ENCODE measurements at regions not wholly inside any gene's neighbourhood (a gene's known extent, or its start where the extent isn't known, plus 50 kb on each side); places are given as distances from the start of the nearest gene placed in this dataset.
A peak's percentile ranks its signal among the peaks of the same experiment; 100 is the strongest.

DNA sequence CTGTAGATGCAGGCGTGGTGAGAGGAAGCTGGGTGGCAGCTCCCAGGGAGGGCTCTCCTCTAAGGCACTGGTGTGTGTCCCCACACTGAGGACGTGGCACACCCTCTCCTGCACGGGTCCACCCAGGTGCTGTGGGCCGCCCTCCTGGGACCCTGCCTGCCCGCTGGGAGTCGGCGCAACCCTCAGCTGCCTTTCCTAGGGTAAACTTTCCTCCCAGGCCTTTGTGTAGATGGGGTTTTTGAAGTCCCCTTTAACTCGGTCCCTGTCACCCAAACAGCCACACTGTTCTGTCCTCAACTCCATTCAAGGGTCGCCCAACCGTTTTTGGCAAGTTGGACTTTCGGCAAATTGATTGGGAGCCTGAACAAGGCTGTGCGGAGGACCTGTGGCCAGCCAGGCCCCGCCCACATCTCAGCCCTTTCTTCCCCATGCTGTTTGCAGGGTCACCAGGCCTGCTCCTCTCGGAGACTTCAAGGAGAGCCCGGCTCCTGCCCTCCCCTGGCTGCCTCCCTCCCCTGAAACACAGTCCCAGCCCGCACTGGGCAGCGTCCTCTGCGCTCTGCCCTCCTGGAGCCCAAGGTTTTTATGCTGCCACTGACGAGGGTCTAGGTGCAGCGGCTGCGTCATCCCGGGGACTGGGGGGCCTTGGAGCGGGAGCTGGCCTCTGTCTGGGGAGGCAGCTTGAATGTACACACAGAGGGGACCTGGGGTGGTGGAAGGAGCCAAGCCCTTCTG, 1126.2 kb downstream of the BRD1 start:
- no peak for DNase-seq (ENCODE audit: low read depth in 2 of 2)

DNA sequence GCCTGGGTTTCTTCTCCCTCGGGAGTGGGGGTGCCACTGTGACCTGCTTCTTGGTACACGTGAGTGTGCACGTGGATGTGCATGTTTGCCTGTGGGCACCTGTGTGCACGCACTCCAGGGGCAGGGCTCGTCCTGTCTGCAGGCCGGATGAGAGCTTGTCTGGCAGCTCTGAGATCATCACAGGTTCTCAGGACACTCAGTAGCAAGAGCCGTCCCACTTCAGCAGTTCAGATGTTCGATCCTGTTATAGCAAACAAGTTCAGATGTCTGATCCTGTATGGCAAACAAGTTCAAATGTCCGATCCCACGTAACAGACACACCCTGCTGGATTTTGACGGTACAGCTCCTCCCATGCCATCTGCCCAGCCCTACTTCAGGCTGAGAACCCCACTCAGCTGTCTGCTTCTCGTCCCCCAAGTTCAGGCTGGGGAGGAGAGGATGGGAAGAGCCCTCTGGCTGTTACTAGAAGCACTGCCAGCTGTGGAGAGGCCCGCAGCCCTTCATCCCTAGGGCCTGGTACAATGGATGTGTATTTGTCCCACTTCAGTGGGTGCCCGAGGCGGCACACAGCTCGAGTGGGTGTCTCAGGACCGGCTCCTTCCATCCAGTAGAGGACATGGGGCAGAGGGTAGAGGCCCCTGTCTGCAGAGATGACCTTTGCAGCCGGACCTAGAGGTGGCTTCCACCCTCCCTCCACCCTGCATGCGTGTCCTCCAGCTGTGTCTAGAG, 1126.9 kb downstream of the BRD1 start:
- DNase-seq (ENCODE audit: low read depth in 2 of 2): no peak

DNA sequence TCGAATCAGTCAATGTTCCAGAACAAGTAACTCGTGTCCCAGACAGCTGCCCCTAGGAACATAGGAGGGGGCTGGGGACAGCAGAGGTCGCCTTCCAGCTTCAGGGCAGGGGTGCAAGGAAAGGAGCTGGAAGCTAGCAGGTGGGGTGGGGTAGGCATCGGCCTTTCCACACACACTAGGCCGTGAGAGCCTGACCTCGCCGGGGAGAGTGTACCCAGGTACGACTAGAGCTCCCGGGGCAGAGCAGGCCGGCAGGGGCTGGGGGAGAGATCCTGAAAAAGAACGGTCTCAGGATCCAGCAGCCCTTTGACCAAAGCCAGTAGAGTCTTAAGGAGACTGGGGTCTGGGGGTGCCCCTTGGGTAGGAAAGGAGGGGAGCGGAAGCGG, 1127.5 kb downstream of the BRD1 start:
- no peak for DNase-seq (ENCODE audit: low read depth in 2 of 2)

DNA sequence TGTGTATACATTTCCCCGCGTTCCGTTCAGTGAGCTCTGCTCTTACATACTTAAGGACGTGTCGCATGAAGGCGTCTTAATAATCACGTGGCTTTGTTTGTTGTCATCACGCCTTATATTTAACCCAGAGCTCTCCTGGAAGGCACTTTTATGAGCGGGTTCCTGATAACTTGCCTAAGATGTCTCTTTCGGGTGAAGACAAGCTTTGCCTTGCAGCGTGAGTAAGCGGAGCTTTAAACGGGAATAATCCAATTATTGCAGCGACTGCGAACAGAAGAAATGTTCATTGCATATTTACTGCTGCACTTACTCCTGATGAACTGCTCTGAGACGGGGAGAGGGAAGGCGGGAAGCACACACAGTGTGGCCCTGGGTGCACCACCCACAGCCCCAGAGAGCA, 1128.2 kb downstream of the BRD1 start:
- DNase-seq (ENCODE audit: low read depth in 2 of 2): no peak

DNA sequence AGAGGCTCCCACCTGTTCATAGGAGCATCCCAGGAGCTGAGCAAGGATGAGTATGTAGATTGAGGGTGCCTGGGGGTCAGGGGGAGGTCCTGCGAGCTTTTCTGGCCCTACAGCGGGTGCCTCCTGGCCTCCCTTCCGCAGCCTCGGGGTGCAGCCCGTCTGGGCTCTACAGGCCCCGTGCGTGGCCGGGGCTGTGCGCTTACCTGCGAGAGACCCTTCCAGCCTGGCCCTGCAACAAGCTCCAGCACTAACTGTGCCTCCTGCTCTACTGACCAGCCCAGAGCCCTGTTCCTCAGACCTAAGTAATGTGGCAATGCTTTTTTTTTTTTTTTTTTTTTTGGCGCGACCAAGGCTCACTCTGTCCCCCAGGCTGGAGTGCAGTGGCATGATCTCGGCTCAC, 1129.1 kb downstream of the BRD1 start:
- DNase-seq (ENCODE audit: low read depth in 2 of 2): no peak

DNA sequence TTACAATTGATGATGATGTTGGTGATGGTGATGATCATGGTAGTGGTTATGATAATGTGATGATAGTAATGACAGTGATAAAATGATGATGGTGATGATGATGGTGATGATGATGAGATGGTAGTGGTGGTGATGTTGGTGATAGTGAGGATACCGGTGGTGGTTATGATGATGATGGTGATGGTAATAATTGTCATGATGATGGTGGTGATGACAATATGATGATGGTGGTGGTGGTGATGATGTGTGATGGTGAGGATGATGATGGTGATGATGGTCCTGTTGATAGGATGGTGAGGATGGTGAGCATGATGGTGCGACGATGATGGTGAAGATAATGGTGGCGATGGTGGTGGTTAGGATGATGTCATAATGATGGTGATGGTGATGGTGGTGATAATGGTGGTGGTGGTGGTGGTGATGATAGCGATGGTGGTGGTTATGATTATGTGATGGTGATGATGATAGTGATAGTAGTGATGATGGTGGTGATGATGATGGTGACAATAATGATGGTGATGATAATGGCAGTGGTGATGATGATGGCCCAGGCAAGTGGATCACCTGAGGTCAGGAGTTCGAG, 1129.9 kb downstream of the BRD1 start:
- no peak for DNase-seq (ENCODE audit: low read depth in 2 of 2)

DNA sequence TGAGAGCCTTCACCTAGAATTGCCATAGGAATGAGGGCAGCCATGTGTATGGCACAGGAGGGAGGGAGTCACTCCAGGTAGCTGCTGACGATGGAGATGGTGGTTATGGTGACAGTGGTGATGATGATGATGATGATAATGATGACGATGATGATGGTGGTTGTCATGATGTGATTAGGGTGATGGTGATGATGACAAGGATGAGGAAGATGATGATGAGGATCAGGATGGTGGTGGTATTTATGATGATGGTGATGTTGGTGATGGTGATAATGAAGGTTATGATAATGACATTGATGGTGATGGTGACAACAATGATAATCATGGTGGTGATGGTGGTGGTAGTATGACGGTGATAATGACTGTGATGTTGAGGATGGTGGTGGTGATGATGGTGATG, 1130.5 kb downstream of the BRD1 start:
- DNase-seq (ENCODE audit: low read depth in 2 of 2): no peak

DNA sequence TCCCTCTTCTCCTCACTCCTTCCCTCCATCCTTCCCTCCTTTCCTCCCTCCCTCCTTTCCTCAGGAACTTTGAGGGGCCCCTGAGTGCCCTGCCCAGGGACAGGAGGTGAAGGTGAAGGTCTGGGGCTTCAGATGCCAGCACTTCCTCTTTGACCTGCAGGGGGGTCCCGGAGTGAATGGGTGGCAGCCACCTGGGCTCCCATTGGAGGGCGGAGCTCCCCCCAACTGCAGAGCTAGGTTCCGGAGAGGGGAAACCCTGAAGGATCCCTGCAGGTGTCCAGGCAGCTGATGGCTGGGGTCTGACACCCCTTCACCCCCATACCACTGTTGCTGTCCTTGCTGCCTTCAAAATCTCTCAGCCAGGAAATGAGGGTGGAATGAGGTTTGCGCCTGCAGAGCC, 1131.3 kb downstream of the BRD1 start:
- no peak for DNase-seq (ENCODE audit: low read depth in 2 of 2)

DNA sequence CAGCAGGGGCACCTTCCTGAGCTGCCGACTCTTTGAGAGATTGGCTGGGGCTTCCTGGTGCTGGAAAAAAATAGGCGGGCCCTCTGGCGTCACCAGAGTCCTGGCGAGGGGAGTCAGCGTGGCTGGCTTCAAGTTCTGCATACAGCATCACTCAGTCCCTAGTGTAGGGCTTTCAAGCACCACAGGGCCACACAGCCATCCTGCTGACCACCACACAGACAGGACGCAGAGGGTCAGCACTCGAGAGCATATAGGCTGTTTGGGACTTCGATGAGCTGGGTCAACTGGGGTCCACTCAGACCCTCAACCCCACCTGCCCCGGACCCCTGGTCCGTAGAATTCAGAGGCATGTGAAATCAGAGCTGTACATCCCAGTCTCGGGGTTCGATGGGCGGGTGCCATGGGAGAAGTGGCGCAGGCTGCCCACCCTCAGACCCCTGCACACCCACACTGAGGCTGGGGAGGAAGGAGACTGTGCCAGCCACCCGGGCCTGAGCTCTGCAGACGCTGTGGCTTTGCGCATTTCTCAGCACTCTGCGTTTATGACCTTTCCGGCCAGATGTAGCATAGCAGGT, 1131.9 kb downstream of the BRD1 start:
- DNase-seq (ENCODE audit: low read depth in 2 of 2): no peak

DNA sequence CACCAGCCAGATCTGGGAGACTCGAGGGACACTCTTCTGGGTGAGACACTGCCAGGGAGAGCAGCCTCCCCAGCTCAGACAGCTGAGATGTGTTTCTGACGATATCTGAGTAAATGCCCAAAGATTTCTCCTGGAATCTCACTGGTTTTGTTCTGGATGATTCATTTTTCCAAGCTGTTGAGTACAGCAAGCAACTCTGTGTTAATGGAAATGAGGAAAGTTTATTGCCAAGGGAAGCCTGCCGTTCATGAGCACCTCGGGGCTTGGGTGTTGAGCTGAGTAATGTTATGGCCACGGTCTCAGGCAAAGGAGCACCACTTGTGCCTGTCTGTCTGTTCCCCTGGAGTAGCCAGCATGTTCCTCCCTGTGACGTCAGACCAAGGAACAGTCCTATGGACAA, 1132.4 kb downstream of the BRD1 start:
- peak; percentile 30 to 49 for DNase-seq (ENCODE audit: low read depth in 2 of 2)

DNA sequence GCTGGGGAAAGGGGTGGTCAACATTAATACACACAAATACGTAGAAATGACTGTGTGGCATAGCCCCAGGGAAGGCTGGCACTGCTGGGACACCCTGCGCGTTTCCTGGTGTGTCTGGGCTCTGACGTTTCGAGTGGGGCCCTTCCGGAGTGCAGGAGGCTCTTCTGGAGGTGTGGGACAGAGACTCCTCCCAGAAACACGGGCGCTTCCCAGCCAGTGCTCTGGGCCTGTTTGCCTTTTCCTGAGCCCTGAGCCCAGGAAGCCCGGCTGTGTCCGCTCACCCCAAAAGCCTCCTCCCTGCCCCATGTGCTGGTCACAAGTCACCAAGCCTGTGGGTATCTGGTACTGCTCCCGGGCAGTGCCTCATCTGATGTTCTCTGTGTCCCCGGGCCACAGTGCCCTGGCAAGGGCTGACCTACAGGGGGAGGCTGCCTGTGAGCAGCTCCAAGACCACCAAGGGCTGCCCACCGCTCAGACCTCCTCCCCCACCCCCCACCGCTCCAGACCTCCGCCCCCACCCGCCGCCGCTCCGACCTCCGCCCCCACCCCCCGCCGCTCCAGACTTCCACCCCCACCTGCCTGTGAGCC, 1133.3 kb downstream of the BRD1 start:
- DNase-seq (ENCODE audit: low read depth in 2 of 2): no peak

DNA sequence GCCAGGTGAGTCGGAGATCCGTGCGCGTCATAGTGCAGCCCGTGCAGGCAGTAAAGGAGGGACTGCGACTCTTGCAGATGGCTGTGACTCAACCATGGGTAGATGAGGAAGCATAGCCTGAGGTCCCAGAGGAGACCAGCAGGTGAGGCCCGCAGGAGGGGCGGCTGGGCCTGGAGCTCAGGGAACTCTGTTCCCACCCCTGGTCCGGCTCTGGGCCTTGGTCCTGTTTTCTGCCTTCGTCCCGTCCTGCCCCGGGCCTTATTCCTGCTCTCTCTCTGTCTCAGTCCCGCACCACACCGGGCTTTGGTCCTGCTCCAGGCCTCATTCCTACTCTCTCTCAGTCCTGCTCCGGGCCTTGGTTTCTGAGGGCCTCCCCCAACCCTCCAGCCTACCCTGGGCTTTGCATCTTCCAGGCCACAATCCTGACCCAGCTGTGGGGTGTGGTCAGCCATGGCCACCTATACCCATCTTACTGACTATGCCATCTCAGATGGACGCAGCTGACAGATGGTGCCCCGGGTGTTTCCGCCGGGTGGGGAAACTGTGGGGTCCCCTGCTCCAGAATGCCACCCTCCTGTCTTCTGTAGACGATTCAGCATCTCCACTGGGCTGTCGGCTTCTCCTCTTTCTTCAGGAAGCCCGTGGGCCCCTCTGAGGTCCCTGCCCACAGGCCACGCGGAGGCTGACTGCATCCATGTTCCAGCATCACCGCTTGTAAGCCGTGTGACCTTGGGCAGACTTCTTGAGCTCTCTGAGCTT, 1134.1 kb downstream of the BRD1 start:
- no peak for DNase-seq (ENCODE audit: low read depth in 2 of 2)

DNA sequence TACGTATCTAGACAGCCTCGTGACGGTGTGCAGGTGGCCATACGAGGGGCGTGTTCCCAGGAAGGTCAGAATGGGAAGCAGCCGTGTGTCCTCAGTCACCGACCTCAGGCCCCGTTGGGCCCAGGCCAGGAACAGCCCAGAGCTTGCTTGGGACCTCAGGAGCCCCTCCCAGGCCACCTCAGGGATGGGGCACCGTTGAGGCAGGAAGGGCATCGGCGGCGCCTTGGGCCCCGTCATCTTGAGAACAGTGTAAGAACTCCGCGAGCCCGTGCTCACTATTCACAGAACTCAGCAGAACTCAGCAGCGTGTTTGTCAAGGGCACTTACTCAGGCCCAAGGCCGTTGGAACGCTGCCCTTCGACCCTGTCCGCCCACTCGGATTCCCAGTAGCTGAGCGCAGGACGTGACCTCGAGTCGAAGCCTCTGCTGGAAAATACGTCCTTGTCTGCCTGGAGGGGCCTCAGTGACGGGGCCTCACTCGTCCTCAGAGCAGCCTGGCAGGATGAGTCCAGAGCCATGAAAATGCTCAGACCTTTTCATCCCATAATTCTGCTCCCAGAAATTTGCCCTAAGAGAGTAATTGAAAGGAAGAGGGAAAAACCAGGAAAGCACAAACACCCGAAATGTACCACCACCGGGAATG, 1134.8 kb downstream of the BRD1 start:
- no peak for DNase-seq (ENCODE audit: low read depth in 2 of 2)

DNA sequence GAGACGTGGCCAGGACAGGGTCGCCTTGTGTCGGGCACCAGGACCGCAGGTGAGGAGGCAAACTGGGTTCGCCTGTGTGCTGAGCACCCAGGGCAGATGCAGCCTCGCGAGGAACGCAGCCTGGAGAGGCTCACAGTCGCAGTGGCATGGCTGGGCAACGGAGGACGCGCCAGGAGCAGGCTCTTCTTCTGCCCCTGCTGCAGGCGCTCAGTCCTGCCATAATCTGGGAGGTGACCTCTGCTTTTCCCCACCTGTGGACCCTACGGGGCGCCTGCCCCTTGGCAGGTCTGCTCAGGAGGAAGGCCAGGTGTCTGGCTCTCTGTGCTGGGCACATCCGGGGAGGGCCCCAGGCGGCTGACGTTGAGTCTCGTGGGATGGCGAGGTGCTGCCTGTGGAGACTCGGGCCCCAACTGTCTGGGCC, 1136.2 kb downstream of the BRD1 start:
- DNase-seq (ENCODE audit: low read depth in 2 of 2): no peak

DNA sequence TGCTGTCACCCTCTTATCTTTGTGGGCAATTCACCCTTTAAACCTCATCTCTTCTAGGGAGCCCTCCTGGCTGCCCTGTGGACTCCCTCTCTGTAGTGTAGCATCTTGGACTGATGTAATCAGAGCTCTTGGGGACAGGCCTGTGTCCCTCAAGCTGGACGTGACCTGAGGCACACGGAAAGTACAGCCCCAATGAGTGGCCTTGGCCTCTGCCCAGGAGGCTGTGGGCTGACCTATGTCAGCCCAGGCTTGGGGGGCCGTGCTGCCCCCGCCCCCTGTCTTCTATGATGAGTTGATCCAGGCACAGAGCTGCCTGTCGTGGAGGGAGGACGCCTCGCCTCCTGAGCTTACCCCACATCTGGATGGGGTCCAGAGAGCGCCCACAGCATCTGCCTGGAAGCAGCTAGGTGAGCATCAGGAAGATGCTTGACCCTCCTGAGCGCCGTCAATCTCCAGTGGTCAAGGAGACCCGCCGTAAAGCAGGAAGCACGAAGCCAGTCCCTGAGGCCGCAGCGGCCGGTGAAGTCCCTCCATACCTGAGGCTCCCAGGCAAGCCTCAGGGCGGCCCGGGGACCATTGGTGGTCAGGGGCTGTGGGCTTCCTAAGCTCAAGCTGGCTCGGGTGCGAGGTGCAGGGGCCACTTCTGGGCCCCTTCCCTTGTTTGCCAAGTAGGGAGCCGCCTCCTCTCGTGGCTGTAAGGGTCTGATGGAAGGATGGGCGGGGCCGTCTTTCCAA, 1136.9 kb downstream of the BRD1 start:
- DNase-seq (ENCODE audit: low read depth in 2 of 2): no peak

DNA sequence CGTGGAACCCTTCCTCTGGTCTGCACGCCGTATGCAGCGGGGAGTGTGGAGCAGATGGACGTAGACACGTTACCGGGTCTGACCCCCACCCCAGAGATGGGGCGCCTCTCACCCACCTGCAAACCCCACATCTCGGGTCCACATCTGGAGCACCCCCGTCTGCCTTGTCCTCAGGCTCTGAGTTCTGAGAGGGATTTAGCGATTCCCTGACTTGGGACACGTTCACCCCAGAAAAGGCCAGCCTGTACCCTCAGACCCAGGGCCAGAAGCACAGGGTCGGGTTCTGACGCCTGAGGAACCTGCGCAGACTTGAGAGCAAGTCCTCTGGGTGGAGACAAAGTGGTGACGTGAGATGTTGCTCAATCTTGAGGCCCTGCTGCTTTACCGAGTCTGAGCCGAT, 1138.5 kb downstream of the BRD1 start:
- DNase-seq (ENCODE audit: low read depth in 2 of 2): no peak

DNA sequence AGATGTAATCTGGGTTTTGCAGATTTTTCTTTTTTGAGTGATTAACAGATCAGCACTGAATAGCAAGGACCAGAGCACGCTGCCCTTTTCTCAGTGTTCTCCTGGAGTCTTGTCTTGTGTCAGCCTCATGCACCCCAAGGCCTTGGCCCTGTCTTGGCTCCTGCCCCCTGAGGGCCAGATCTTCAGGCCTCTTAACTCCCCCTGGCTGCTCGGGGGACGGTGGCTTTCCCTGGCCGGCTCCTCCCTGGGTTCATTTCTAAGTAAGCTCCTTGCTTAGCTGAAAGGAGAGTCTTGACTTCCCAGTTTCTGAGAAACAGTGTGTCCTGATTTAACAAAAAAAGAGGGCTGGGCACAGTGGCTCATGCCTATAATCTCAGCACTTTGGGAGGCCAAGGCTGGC, 1139.3 kb downstream of the BRD1 start:
- DNase-seq (ENCODE audit: low read depth in 2 of 2): no peak

DNA sequence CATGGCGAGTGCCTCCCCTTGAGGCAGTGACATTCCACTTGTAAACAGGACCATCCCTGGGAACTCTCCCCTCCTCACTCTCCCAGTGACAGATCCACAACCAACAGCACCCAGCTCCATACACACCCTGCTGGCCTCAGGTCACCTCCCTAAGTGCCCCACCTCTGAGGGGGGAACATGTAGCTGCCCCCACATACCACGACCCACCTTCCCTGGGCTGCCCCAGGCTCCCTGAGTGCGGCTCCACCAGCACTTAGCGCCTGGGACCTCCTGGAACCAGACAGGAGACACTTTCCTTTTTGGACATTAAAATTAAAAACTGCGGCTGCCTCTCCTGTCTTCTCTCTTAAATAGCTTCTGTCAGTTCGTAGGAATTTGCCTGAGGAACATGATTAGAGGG, 1140.1 kb downstream of the BRD1 start:
- no peak for DNase-seq (ENCODE audit: low read depth in 2 of 2)

DNA sequence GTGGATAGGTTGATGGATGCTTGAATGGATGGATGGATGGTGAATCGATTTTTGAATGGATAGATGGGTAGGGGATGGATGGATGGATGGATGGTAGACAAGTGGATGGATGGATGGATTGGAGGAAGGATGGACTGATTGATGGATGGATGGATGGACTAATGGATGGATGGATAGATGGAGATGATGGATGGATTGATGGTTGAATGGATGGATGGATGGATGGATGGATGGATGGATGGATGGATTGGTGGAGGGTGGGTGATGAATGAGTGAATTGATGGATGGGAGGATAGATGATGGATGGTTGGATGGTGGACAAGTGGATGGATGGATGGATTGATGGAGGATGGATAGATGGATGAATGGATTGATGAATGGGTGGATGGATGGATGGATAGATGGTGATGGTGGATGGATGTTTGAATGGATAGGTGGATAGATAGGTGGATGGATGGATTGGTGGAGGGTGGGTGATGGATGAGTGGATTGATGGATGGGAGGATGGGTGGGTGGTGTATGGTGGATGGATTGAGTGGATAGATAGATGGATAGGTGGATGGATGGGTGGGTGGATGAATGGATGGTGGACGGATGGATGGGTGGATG, 1140.9 kb downstream of the BRD1 start:
- no peak for DNase-seq (ENCODE audit: low read depth in 2 of 2)

DNA sequence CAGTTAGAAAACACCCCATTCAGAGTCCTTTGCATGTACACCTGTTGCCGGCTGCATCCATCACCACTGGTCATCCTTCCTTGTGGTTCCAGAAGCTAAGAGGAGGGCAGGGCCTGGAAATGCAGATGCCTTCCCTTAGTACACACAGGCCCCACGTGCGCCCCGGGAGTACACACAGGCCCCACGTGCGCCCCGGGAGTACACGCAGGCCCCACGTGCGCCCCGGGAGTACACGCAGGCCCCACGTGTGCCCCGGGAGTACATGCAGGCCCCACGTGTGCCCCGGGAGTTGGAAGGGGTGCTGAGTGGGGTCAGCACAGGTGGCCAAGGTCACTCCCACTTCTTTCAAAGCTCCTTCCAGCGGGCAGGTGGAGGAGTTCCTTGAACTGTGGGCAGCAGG, 1141.9 kb downstream of the BRD1 start:
- no peak for DNase-seq (ENCODE audit: low read depth in 2 of 2)
